MCF 10A (cell line): ENCODE measurements at regions not wholly inside any gene's neighbourhood (a gene's known extent, or its start where the extent isn't known, plus 50 kb on each side); places are given as distances from the start of the nearest gene placed in this dataset.

Source experiments
- BruUV-seq: library from RNA; stranded (reverse); fragments of 400-500 nt; replicated peaks from 2 replicates; lab custom pipeline; 2021; lab: Mats Ljungman, UMichigan
- CTCF ChIA-PET: fragments of 300-600 bp; sonication (Branson Sonifier 250); formaldehyde crosslinking; extraction: SDS; loops from one replicate; lab custom pipeline; 2021; ENCODE audit warnings: antibody characterized with exemption, inconsistent platforms; lab: Yijun Ruan, JAX
- POLR2A ChIA-PET: fragments of 300-600, 350-650 bp; sonication (Branson Sonifier 250); formaldehyde crosslinking; extraction: SDS; loops from one replicate; lab custom pipeline; 2020; ENCODE audit warnings: antibody characterized with exemption, inconsistent platforms; lab: Yijun Ruan, JAX
- DNase-seq: peaks from one replicate; pipeline ENCODE4 v3.0.0-alpha.2; 2018; ENCODE audit not compliant: unreplicated experiment
- H3K27ac Mint-ChIP-seq: one replicate; pipeline ENCODE4 v1.8.0; 2022; ENCODE audit warnings: mild to moderate bottlenecking, low read depth, mixed read lengths; ENCODE audit not compliant: unreplicated experiment
- H3K27me3 Mint-ChIP-seq: one replicate; pipeline ENCODE4 v1.8.0; 2022; ENCODE audit warnings: mixed read lengths; ENCODE audit not compliant: insufficient read depth, unreplicated experiment
- H3K36me3 Mint-ChIP-seq: one replicate; pipeline ENCODE4 v1.8.0; 2022; ENCODE audit warnings: mild to moderate bottlenecking, moderate library complexity, mixed read lengths; ENCODE audit not compliant: insufficient read depth, unreplicated experiment
- H3K4me1 Mint-ChIP-seq: one replicate; pipeline ENCODE4 v1.8.0; 2022; ENCODE audit warnings: mixed read lengths; ENCODE audit not compliant: insufficient read depth, unreplicated experiment
- H3K4me3 Mint-ChIP-seq: one replicate; pipeline ENCODE4 v1.8.0; 2022; ENCODE audit warnings: mild to moderate bottlenecking, moderate library complexity, mixed read lengths; ENCODE audit not compliant: unreplicated experiment
- H3K9me3 Mint-ChIP-seq: one replicate; pipeline ENCODE4 v1.8.0; 2022; ENCODE audit warnings: mixed read lengths; ENCODE audit not compliant: unreplicated experiment
- intact Hi-C: fragments of 100-400 bp; cut with micrococcal nuclease; formaldehyde crosslinking; loops from 2 replicates; pipeline ENCODE4 v1.14.1; 2022
- TF ChIP-seq, protein P1 (sequence below): fragments of 200-600 bp; IDR thresholded peaks from one replicate; pipeline ENCODE4 v1.8.0; 2022; ENCODE audit warnings: antibody characterized with exemption, mild to moderate bottlenecking; ENCODE audit not compliant: unreplicated experiment

DNA sequence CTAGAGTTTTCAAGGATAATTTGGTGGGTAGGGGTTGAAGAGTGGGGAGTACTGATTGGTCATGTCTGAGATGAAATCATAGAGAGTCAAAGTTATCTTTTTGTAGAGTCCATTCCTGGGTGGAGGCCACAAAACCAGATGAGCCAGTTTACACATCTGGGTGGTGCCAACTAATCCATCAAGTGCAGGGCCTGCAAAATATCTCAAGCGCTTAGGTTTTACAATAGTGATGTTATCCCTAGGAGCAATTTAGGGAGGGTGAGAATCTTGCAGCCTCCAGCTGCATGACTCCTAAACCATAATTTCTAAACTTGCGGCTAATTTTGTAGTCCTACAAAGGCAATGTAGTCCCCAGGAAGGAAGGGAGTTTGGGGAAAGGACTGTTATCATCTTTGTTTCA lies 988.3 kb upstream of the LCORL start:
- no peak for DNase-seq
- H3K36me3 Mint-ChIP-seq, result peaks cover 6% of the 10 kb centered on the region
- ChIA-PET CTCF (interaction anchor here (0.7 kb wide), 1 partner anchor 299 kb away, joined by 4 read pairs; no protein-coding TSS in a partner anchor), POLR2A (no interaction called here)
- H3K9me3 Mint-ChIP-seq, result no peaks in the 10 kb centered on the region
- intact Hi-C loops, result no loop called here
- no peak overlapping the region for H3K4me3 Mint-ChIP-seq
- TF ChIP-seq, protein P1, sequence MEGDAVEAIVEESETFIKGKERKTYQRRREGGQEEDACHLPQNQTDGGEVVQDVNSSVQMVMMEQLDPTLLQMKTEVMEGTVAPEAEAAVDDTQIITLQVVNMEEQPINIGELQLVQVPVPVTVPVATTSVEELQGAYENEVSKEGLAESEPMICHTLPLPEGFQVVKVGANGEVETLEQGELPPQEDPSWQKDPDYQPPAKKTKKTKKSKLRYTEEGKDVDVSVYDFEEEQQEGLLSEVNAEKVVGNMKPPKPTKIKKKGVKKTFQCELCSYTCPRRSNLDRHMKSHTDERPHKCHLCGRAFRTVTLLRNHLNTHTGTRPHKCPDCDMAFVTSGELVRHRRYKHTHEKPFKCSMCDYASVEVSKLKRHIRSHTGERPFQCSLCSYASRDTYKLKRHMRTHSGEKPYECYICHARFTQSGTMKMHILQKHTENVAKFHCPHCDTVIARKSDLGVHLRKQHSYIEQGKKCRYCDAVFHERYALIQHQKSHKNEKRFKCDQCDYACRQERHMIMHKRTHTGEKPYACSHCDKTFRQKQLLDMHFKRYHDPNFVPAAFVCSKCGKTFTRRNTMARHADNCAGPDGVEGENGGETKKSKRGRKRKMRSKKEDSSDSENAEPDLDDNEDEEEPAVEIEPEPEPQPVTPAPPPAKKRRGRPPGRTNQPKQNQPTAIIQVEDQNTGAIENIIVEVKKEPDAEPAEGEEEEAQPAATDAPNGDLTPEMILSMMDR, result no peak
- no peaks in the 10 kb centered on the region for H3K27me3 Mint-ChIP-seq
- no peak overlapping the region for H3K27ac Mint-ChIP-seq
- no peaks in the 10 kb centered on the region for H3K4me1 Mint-ChIP-seq
- BruUV-seq, result no TSS peak

DNA sequence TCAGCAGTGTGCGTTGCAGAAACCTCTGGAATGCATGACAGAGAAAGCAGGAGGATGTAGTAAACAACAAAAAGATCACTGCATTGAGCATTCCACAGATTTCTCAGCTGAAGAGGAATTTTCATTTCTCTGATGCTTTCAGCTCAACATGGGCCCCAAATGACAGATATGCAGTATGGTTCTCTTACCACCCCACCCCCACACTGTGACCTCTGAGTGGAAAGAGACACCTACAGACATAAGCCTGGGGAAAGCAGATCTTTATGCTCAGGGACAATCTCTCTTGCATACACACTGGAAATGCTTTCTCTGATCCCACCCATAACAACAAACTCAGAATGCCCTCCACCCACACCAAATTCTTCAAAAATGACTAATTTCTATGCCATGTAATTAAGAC lies 983.7 kb upstream of the LCORL start:
- no peak for DNase-seq
- no peaks in the 10 kb centered on the region for H3K36me3 Mint-ChIP-seq
- ChIA-PET POLR2A (no interaction called here), CTCF (interaction anchor here (2.9 kb wide), 1 partner anchor 10 kb away, joined by 10 read pairs; no protein-coding TSS in a partner anchor)
- intact Hi-C loops, result no loop called here
- H3K27me3 Mint-ChIP-seq, result no peaks in the 10 kb centered on the region
- BruUV-seq, result no TSS peak
- H3K27ac Mint-ChIP-seq, result no peak overlapping the region
- H3K4me3 Mint-ChIP-seq, result no peak overlapping the region
- no peaks in the 10 kb centered on the region for H3K9me3 Mint-ChIP-seq
- H3K4me1 Mint-ChIP-seq, result no peaks in the 10 kb centered on the region
- TF ChIP-seq, protein P1, result no peak

DNA sequence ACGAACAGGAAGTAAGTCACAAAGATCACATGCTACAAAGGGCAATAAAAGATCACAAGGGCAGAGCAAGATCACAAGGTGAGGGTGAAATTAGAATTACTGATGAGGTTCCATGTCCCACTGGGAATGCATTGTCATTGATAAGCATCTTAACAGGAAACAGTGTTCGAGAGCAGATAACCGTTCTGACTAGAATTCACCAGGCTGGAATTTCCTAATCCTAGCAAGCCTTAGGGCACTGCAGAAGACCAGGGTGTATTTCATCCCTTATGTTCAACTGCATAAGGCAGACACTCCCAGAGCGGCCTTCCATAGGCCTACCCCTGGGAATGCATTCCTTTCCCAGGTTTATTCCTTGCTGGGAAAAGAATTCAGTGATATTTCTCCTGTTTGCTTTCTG lies 980.6 kb upstream of the LCORL start:
- CTCF ChIA-PET, result no interaction called here
- no peaks in the 10 kb centered on the region for H3K36me3 Mint-ChIP-seq

DNA sequence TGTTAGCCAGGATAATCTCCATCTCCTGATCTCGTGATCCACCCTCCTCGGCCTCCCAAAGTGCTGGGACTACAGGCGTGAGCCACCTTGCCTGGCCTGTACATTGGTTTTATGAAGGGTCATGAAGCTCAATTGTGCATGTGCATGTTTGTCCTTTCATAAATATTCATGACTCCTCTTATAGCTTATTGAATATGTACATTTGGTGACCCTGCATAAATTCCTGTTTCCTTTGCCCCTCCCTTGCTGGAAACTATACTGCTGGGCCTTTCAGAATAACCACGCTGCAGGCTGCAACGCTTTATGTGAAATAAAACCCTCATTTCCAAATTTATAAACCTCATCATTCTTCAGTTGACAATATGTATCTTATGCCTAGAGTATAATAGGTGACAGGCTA lies 978.0 kb upstream of the LCORL start:
- H3K27me3 Mint-ChIP-seq, result no peaks in the 10 kb centered on the region
- intact Hi-C loops, result no loop called here
- no peak overlapping the region for H3K27ac Mint-ChIP-seq
- BruUV-seq, result no TSS peak
- peaks cover 4% of the 10 kb centered on the region for H3K9me3 Mint-ChIP-seq
- no peaks in the 10 kb centered on the region for H3K4me1 Mint-ChIP-seq
- no peak overlapping the region for H3K4me3 Mint-ChIP-seq
- ChIA-PET CTCF (no interaction called here), POLR2A (no interaction called here)
- DNase-seq, result no peak
- H3K36me3 Mint-ChIP-seq, result no peaks in the 10 kb centered on the region
- TF ChIP-seq, protein P1, result no peak

More for the DNA sequence above, 980.6 kb upstream of the LCORL start:
- intact Hi-C loops, result no loop called here
- POLR2A ChIA-PET, result no interaction called here
- no TSS peak for BruUV-seq
- Mint-ChIP-seq H3K27me3 (no peaks in the 10 kb centered on the region), H3K4me1 (no peaks in the 10 kb centered on the region), H3K27ac (no peak overlapping the region), H3K9me3 (peaks cover 4% of the 10 kb centered on the region), H3K4me3 (no peak overlapping the region)
- TF ChIP-seq, protein P1, result no peak
- DNase-seq, result no peak
